ENCODE measurements at regions not wholly inside any gene's neighbourhood (a gene's known extent, or its start where the extent isn't known, plus 50 kb on each side); places are given as distances from the start of the nearest gene placed in this dataset.

GRCh38 chr12:97977870-97978405 is 515.3 kb downstream of the RMST start:
- TF ChIP-seq CTCF (IDR thresholded peaks at IDR 0.05): no peak
- TF ChIP-seq POLR2AphosphoS5 (IDR thresholded peaks at IDR 0.05): no peak
- TF ChIP-seq POLR2A (IDR thresholded peaks at IDR 0.05): no peak

Measured in breast epithelium (tissue), 3 donors.